Epidermal melanocyte (primary cell): ENCODE measurements at regions not wholly inside any gene's neighbourhood (a gene's known extent, or its start where the extent isn't known, plus 50 kb on each side); places are given as distances from the start of the nearest gene placed in this dataset.
"Not testable (repeated sequence)": the region's sequence is repeated elsewhere in the genome, so short reads cannot be mapped to it uniquely, and the experiment has no call there.

Experiments
- DNase-seq: peaks from one replicate; pipeline ENCODE4 v3.0.0; 2011; ENCODE audit warnings: low spot score; ENCODE audit not compliant: insufficient read length

DNA sequence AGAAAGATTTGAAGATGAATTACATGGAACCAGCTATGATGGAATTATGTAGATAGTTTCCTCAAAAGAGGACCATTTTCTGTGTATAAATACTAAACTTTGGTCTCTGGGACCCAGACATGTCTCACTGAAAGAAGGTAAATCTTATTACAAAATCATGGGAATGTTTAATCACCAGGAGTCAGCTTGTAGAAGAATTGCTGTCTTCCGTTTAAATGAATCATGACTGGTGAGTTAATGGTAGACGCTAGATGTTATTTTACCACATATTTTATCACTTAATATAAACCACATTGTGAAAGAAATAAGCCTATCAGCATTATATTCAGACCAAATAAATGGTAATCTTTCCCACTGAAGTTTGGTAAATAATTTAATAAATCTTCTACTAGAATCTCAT is 322.3 kb upstream of the SUCLG2 start:
- DNase-seq, result no peak

DNA sequence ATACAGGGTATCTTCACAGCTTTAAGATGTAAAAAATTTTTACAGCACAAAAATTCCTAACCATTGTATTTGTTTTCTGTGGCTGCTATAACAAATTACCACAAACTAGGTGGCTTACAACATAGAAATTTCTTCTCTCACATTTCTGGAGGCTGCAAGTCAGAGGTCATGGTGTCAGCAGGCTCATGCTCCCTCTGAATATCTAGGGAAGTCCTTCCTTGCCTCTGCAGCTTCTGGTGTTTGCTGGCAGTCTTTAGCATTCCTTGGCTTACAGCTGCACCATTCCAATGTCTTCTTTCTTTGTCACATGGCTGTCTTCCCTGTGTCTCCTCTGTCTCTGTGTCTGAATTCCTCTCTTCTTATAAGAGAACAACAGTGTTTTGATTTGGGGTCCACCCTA is 310.2 kb upstream of the SUCLG2 start:
- DNase-seq, result no peak

DNA sequence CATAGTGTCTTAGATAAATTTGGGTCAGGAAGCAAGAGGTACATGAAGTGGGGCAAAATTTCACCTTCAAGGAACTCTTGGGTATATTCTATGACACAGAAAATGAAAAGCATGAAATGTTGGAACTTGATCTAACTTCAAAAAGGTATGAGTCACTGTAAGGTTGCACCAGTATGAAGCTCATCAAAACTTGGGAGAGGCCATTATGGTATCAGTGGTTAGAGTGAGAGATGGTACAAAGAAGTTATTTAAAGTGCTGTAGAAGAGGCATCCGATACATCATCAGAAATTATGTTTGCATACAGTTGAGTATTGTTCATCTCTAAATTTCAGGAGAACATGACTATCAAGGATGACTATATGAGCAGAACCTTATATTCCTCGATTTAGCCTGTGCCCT is 302.9 kb upstream of the SUCLG2 start:
- no peak for DNase-seq

DNA sequence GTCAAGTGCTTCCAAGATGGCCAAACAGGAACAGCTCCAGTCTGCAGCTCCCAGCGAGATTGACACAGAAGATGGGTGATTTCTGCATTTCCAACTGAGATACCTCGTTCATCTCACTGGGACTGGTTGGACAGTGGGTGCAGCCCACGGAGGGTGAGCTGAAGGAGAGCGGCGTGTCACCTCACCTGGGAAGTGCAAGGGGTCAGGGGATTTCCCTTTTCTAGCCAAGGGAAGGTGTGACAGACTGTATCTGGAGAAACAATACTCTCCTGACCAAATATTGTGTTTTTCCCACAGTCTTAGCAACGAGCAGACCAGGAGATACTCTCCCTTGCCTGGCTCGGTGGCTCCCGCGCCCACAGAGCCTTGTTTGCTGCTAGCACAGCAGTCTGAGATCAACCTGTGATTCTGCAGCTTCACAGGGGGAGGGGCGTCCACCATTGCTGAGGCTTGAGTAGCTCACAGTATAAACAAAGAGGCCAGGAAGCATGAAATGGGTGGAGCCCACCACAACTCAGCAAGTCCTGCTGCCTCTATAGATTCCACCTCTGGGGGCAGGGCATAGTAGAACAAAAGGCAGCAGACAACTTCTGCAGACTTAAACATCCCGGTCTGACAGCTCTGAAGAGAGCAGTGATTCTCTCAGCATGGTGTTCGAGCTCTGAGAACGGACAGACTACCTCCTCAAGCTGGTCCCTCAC is 293.5 kb upstream of the SUCLG2 start:
- DNase-seq, result no peak

DNA sequence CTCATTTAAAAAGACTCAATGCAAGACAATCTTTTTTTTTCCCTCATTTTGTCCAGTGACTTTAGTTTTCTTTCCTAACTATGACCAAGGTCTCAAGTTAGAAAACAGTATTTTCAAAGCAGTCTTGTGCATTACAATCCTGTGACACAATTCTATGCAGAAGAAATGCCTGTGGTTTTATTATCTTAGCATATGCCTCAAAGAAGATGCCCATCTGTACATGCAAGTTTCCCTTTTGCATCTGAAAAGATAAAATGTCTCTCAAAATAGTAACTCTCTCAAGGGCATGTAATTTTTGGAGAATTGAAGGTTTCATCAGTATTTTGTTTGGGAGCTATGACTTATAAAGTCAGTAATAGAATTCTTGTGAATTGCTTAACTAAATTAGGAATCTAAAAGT is 292.0 kb upstream of the SUCLG2 start:
- DNase-seq, result no peak

DNA sequence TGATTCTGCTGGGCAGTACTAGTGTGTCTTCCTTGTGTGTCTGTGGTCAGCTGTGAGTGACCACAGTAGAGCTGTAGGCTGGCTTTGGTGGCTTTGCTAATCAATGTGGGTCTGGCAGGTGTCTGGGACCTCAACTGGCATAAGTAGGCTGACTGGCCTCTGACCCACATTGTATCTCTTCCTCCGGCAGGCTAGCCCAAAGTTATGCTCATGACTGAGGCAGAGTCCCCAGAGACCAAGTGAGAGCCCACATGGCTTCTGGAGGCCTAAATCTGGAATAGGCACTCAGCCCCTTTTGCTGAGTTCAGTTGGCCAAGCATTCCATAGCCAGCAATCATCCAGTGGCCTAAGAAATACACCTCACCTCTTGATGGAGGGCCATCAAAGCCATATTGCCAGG is 289.1 kb upstream of the SUCLG2 start:
- DNase-seq, result no peak

DNA sequence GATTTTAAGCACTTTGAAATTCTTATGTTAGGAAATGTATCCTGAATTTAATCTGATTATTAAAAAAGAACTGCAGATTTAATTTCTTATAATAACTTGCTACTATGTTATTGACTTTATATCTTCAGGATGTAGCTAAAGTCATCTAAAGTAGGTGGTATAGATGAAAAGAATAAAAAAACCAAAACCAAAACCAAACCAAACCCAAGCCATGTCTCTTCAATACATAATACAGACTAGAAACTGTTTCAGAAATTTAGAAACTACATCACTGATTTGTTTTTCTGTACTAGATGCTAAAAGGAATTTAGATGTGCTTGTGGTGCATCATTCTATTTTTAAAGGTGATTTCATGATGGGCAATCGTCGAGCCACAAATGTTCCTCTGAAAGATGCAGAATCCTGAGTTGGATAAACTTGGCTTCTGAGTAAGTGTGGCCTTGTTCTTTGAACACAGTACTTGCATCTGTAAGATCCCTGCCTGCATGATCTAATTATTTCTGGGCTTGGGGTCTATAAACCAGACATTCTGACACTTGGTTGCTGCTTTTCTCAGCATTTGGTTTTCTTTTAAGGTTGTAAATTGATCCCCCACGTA is 287.1 kb upstream of the SUCLG2 start:
- DNase-seq, result no peak

DNA sequence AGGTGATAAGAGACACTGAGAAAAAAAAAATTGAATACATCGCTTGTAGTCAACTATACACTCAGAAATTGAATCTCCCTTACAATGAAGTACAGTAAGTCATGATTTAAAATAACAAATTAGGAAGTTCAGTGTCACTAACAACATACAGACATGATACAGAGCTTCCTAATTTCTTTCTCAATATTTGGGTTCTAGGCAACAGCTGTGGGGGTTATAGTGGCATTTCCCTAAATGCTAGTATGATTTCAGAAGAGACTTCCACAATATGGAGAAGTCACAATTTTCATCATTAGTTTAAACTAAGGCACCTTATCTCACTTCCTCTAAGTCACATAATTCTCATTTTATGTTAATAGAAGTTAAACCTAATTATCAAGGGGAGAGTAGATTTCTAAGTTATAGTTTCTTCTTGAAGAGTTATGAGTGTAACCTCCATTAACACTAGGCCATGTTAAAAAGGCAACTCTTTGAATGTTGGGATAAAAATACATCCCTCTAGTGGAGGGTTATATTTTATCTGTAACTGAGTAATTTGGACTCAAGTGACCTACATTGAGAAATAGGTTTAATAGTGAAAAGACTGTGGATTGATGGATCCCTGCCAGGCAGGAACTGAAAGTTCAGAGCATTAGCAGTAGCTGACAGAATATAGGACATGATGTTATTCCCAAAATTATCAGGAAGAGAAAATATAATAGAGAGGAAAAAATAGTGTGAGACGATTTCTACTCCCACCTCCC is 286.0 kb upstream of the SUCLG2 start:
- DNase-seq, result no peak

DNA sequence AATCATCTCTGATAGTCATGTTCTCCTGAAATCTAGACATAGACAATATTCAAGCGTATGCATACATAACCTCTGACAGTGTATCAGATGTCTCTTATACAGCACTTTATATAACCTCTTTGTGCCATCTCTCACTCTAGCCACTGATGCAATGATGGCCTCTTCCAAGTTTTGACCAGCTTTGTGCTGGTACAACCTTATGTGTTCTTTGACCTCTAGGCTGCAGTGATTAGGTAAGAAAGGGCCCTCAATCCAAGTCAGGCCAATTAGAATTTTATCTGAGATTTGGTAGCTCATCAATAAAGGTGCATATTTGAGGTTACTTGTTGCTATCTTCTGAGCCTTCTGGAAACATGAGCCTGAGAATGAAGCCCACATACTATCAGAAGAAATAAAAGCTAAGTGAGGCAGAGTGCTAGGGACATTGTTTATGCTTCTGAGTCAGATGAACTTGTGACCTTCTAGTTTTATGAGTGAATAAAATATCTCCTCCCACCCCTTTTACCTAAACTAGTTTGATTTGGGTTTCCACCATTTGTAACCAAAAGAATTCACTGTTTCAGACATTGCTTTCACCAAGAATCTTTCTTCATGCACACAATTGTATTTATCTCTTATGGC is 283.2 kb upstream of the SUCLG2 start:
- no peak for DNase-seq

DNA sequence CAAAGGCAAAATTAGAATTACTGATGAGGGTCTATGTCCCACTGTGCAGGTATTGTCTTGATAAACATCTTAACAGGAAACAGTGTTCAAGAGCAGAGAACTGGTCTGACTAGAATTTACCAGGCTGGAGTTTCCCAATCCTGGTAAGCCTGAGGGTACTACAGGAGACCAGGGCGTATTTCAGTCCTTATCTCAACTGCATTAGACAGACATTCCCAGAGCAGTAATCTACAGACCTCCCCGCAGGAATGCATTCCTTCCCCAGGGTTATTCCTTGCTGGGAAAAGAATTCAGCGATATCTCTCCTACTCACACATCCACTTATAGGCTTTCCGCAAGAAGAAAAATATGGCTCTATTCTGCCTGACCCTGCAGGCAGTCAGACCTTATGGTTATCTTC is 276.0 kb upstream of the SUCLG2 start:
- DNase-seq, result not testable (repeated sequence)

DNA sequence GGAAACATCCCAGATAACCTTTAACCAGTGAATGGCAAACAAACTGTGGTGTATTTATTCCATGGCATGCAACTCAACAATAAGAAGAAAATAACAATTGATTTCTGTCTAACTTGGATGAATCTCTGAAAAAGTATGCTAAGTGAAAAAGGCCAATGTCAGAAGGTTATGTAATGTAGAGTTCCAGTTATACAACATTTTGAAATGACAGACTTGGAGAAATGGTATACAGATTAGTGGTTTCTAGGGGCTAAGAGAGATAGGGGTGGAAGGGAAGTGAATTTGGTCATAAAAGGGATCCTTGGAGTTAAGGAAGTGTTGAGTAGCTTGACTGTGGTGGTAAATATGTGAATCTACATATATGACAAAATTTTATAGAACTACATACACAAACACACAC is 269.4 kb upstream of the SUCLG2 start:
- DNase-seq, result no peak

DNA sequence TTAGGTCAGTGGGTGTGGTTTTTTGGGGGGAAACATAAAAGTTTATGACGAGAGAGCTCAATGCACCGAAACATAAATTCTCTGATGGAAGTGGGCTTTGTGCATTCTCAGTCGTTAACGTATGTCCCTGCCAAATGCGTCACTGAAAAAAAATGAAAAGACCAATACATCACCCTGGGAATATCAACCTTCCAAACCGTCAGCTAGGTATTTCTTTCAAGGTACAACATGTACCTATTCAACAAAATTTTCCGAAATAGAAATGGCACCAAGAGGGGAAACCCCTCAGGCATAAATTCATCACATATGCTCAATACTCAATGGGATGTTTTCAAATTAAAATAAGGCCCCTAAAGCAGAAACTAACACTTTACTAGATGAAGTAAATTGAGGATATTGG is 266.6 kb upstream of the SUCLG2 start:
- DNase-seq, result no peak

DNA sequence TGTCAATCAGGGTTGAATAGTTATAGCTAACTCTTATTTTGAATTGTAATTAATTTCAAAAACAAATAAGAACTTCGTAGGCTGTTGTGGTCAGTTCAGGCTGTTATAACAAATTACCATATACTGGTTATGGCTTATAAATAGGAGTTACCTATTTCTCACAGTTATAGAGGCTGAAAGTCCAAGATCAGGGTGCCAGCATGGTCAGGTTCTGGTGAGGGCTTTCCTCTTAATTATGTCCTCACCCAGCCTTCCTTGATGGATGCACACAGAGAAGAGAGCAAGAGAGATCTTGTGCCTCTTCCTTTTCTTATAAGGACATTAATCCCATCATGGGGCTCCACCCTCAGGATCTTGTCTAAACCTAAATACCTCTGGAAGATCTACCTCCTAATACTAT is 265.9 kb upstream of the SUCLG2 start:
- no peak for DNase-seq

DNA sequence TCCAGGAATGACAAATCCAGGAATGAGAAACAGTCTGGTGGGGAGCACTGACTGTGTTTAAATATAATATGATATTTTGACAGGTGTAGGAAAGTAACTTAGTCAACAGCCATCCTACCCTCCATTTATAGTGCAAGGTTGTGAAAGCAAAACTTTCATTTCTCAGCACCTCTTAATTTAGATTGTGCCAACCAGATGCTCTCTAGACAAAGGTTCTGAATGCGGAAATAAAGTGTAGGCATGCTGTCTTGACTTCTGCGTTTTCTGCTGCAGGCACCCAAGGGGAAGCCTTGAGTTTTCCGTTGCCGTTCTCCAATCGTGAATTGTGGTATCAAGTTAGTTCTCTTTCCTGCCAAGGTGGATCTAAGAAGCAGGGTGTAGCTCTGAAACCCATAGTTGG is 261.9 kb upstream of the SUCLG2 start:
- no peak for DNase-seq

DNA sequence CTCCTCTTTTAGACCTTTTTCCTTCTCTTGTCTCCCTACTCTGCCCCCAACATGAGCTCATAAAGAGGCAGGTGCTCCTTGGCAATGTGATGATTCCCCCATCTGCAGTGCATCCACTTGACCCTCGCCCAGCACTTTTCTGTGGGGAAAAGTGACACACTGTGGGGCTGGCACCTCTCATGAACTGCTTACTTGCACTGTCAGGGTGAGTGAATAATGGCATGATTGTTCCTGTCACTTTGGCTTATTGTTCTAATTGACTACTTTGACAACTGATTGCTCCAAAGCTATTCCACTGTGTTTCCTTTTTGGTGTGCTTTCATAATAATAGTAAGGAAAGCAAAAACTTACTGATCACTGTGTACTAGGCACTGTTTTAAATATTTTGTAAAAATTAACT is 253.3 kb upstream of the SUCLG2 start:
- no peak for DNase-seq

DNA sequence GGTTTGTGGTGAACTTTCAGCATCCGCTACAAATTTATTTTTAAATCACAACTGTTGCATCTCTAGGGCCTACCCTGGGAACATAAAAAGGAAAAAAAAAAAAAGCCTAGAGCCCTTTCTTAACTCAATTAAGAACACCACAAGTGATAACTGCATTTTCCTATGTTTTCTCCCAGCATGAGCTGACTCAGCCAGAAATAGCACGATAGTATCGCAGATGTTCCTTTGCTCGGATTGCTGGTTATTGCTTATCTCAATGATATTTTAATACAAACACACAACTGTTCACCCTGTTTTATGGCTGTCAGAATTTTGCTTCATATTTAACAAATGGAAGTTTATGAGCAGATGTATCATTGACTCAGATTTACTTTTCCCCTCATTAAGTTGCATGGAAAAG is 251.8 kb upstream of the SUCLG2 start:
- DNase-seq, result no peak

DNA sequence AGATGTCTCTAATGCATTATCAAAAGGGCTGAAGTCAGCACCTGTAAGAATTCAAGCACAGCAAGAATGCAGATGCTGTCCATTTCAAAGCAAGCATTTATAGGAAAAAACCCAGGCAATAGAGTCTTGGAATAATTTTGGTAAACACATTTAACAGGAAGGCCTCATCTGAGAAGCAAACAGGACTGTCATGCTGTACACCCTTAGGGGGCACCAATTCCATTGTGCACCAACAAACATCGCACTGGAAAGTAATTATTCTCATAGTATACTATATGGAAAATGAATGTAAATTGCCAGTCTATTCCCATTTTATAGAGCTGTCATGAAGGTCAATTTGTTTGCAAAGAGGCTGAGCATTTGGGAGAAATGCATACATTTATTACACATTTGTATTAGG is 247.3 kb upstream of the SUCLG2 start:
- DNase-seq, result no peak

DNA sequence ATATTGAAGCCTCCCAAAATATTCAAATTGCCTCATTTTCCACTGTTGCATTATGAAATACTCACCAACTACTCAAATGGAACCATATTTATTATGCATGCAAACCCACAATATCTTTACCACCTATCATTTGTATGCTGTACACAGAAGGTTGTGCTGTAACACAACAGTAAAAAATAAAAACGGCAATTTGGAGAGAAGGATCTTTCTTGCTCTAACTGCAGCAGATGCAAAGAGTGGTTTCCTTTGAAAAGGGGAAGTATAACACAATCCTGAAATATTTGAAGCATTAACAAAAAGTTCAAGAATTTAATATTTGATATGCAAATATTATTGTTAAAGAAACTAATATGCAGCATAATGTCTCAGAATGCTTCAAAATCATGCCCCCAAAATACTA is 244.5 kb upstream of the SUCLG2 start:
- no peak for DNase-seq

DNA sequence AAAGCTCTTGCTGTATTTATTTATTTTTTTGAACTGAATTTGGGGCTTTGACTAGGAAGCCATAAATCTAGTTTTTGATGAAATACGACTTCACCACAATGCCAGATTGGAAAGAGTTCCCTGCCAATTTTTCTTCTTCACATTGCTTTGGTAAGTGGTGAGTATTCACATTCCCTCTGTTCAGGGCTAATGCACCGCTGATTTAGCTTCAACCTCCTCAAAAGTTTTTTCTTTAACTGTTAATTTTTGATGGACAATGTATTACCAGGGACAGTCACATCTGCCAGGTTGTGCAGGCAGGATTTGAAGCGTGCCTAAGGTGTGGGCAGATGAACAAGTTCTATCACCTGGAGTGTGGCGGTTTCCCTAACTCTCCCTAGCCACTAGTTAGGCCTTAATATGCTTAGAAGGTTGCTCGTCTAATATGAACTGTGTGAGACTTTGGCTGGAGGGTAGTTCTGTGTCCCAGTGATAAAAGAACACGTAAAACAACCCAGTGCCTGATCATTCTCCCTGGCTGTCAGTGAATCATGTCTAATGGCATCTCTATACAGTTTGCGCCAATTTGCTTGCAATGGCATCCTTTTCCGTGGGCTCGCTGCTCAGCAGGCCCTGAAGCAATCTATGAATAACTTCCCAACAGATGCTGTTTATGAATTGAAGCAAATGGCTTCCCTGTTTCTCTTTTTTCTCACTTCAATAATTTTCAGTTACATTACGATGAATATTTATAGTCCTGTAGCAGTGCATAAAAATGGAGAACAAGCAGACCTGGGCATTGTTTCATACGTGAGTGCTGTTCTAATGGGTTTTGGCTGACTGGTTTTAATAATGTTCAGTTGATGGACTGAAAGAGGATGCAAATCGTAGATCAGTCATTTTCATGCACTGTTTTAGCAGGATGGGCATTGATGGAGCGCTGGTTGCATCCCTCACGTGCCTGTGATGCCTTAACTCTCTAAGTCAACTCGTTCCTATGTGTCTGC is 243.2 kb upstream of the SUCLG2 start:
- DNase-seq, result no peak

DNA sequence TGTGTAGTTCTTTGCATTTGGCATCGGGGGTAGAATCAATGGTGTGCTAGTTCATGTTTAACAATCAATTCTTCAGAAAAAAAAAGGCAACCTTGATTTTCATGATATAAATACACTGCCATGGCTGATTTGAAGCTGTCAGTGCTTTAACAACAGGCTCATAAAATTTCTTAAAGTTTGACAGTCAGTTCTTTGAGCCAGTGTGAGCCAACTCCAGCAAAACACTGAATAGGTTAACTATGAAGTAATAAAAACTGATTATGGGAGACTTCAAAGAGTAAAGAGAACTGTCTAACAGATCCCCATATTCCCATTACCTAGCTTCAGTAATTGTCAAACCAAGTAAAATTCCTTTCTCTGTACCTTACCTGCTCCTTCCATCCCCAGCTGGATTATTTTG is 241.7 kb upstream of the SUCLG2 start:
- no peak for DNase-seq

DNA sequence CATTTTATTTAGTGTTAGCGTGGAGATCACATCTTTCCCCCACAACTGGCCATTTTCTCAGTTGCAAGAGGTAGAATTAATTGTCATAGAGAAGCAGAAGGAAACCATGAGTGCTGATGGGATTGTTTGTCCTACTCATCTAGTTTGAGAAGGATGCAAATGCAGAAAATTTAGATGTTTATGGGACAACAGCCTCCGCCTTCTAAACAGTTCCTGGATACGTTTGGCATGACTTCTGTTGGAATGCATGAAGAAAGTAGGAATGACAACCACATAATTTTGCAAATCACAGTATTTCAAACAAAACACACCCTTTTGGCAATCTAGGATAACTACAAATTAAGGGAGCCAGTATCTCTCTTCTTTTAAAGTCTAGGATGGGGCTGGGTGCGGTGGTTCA is 240.1 kb upstream of the SUCLG2 start:
- DNase-seq, result no peak
